GM19035 (cell line): ENCODE measurements at regions not wholly inside any gene's neighbourhood (a gene's known extent, or its start where the extent isn't known, plus 50 kb on each side); places are given as distances from the start of the nearest gene placed in this dataset.

Source experiments
- ATAC-seq: cut with Tn5 transposase; IDR thresholded peaks from one replicate; pipeline ENCODE4 v1.9.1; 2021; ENCODE audit not compliant: unreplicated experiment

DNA sequence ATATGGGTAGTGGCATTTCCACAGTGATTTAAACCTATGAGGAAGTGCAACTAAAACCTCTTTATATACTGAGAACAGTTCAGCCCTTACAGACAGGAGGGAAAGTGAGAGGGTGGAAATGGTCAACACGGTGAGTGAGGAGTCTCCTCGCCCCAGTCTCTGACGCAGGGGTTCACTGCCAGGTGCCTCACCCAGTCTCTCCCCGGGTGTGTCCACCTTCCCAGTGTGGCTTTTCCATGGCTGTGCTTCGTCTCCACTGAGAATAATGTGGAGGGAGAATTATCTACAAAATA, 116.6 kb upstream of the TOP3B start:
- ATAC-seq: no peak

GRCh38 chr22:22098457-22099193, 116.0 kb upstream of the TOP3B start:
- no peak for ATAC-seq

DNA sequence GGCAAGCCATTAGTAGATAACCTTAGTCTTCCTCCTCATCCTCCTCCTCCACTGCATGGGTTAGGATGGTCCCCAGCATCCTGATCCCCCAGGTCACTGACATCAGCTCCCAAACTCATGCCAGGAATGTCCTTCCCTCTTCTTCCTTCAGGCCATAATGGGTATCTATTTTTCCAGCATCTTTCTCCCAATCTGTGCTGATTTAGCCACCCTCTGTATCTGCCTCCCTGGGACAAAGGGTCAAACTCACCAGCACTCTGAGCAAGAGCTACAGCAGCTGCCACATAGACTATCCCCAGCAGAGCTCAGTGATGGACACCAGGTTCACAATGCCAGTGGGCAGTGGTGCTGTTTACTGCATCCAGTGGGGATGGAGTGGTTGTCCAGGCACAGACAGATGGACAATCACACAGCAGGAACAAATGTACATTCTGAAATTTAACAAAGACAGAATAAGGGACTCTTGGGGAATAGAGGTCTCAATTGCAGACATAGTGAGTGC, 115.2 kb upstream of the TOP3B start:
- no peak for ATAC-seq

GRCh38 chr22:22094921-22095320, 112.3 kb upstream of the TOP3B start:
- no peak for ATAC-seq

DNA sequence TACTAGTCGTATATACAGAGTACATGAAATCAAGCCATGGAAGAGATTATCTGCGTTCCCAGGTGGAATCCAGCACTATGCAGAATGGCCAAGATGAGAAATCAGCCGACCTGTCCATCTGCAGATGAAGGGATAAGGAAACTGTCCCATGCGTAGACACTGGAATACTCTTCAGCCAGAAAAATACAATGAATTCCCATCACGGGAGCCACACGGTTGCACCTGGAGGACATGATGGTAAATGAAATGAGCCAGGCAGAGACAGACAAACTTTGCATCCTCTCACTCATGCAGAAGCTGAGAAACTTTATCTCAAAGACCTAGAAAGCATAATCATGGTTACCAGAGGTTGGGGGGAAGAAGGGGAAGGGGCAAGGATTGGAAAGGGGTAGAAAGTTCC, 111.9 kb upstream of the TOP3B start:
- ATAC-seq: no peak

DNA sequence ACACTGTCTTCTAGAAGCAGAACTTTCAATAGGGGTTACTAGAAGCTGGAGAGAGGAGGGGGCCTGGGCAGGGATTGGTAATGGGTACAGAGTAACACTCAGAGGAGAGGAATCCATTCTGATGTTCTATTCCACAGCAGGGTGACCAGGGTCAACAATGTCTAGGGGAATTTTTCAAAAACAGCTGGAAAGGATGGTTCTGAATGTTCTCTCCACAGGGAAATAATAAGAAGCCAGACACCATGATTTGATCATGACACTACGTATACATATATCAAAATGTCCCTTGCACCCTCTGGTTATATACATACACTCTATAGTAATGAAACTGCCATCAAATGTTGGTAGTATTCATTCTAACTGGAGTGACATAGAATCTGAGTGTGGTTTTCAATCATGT, 111.2 kb upstream of the TOP3B start:
- ATAC-seq: no peak

GRCh38 chr22:22092974-22093373, 110.4 kb upstream of the TOP3B start:
- ATAC-seq: no peak

GRCh38 chr22:22092101-22092500, 109.5 kb upstream of the TOP3B start:
- no peak for ATAC-seq

GRCh38 chr22:22091400-22091878, 108.9 kb upstream of the TOP3B start:
- ATAC-seq: no peak

DNA sequence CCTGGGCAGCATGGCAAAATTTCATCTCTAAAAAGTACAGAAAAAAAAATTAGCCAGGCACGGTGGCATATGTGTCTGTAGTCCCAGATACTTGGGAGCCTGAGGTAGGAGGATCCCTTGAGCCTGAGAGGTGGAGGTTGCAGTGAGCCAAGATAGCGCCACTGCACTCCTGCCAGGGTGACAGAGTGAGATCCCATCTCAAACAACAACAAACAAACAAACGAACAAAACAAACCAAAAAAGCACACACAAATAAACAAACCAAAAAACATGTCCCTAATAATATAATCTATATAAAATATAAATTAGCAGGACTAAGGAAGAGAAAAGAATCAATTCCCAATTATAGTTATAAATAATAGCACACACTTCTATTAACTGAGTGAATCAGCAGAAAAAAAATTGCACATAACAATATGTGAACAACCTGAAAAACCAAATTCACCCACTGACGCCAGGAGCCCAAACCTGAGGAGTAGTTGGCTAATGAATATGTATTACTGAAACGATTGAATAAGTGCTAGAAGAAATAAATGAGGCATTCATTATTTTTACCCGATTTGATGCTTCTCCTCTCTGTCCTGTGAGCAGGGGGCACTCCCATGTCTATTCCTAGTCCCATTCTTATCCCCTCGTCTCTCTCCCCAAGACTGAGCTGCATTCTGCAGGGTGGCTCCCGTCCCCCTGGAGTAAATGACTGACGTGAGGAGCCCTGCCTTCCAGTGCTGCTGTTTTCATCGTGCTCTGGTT, 108.2 kb upstream of the TOP3B start:
- no peak for ATAC-seq

DNA sequence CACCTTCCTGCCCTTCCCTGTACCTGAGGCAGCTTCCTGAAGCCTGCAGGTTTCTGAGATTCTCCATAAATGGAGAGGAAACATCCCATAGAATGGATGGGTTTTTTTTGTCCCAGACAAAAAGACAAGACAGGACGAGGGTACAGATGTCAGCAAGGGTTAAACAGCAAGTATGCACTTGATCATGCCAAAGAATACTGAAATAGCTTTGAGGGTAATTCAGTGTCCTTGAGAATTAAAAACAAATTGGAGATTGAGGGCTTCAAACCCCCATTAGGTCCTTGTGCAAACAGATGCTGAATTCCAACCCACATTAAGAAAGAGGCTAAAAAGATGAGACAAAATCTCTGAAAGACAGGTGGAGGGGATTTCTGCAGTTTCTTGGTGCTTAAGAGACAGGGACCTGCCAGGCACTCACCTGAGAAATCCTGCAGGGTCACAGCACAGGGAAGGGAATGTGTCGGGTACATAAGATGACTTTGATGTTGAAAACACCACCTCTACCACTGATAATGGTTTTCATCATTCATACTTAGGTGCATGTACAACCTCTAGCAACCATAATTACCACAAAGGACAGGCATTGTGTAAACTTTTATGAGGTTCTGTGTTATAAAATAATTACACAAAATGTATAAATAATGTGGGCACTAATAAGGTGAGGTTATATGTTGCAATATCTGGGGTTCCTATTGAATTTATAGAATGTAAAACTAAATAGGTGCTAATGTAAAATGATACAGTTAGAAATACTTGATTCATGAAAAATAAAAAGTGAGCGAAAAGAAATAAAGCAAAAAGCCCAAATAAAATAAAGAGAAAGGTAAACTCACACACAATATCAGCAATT, 107.1 kb upstream of the TOP3B start:
- ATAC-seq: no peak

- ATAC-seq: no peak
Observed at GRCh38 chr22:22088658-22089458, 106.3 kb upstream of the TOP3B start.

DNA sequence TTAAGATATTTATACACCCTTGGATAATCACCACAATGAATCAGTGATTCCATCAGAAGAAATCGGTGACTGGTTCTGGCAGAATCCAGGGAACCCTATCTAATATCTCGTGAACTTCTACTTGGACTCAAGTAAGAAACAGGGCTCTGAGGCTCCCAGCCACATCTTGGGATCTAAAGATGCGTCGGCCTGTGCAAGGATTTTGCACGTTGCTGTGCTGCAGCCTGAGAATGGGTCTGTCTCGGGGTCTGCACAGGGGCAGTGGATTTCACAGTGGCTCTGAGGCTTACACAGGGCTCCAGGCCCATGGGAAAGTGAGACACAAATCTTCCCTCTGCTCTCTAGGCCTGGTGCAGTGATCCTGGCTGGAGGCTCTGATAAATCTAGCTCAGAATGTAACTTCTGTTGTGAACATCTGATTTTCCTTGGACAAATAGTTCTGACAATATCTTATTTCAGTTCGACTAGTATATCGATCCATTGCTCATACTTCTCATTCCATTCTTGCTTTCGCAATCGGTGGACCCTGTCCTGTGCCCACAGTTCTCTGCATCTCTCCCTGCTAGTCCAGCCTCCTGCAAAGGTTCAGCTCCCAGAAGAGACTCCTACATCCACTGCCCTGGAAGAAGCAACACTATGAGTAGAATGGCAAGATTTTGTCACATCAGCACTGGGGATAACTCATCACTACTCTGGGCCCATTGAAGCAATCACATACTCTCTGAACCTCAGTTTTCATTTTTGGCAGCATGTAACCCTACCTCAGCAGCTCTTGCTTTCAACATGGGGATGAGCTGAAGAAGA, 105.5 kb upstream of the TOP3B start:
- ATAC-seq: no peak

GRCh38 chr22:22086501-22087158, 104.0 kb upstream of the TOP3B start:
- ATAC-seq: no peak

DNA sequence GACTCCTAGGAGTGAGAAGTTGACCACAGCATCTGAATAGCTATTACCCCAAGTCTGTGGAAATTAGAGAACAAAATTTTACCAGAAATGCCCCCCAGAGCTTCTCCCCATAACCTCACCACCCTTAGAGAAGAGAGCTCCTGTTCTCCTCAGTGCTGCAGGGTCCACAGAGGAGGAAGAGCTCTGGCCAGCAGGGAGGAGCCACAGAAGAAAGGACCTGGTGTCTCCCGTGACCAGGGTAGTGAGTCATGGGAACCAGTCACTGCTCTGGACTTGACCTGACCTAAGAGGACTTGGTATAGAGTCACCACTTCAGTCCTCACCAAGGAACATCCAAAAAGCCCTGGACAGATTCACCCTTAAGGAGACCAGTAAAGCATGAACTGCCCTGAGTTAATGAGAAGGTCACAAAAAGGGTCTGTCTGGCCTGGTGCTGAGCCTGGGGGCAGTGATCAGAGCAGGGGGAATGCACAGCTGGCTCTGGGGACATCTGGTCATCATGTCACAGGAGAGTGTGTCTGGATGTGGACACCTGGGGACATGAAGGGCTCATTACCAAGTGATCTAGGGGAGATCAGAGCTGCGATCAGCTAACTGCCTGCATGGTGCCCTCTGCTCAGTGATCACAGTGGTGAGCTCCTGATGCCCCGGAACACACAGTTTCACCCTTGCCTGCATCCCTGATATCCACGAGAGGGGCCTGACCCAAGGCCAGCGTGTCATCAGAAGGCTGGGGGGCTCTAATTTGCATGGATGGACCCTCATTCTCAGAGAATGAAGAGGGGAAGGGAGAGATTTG, 103.3 kb upstream of the TOP3B start:
- ATAC-seq: no peak

GRCh38 chr22:22084089-22084711, 101.6 kb upstream of the TOP3B start:
- ATAC-seq: no peak

- ATAC-seq: no peak
Observed at GRCh38 chr22:22082960-22083359, 100.4 kb upstream of the TOP3B start.

GRCh38 chr22:22082229-22082835, 99.7 kb upstream of the TOP3B start:
- no peak for ATAC-seq
